ENCODE measurements at regions not wholly inside any gene's neighbourhood (a gene's known extent, or its start where the extent isn't known, plus 50 kb on each side); places are given as distances from the start of the nearest gene placed in this dataset.

DNA sequence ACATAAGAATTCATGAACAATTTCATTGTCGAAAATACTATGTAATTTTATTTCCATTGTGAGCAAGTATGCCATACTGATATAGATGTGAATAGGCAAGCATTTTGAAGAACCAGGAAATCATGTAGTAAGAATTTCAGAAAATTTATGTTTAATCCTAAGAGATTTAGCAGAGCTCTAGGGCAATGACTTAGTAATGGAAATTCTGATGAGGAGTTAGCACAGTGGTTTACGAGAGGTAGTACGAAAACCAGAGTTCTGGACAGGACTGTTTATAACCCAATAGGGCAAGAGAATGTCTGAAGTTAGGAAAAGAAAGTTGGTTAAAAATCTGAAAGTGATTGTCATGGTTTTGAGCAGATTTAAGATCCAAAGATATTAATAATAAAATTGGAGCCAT is 439.6 kb upstream of the DEPDC1 start:
- no peak for TF ChIP-seq POLR2A (IDR thresholded peaks at IDR 0.05)
- TF ChIP-seq, protein P1, sequence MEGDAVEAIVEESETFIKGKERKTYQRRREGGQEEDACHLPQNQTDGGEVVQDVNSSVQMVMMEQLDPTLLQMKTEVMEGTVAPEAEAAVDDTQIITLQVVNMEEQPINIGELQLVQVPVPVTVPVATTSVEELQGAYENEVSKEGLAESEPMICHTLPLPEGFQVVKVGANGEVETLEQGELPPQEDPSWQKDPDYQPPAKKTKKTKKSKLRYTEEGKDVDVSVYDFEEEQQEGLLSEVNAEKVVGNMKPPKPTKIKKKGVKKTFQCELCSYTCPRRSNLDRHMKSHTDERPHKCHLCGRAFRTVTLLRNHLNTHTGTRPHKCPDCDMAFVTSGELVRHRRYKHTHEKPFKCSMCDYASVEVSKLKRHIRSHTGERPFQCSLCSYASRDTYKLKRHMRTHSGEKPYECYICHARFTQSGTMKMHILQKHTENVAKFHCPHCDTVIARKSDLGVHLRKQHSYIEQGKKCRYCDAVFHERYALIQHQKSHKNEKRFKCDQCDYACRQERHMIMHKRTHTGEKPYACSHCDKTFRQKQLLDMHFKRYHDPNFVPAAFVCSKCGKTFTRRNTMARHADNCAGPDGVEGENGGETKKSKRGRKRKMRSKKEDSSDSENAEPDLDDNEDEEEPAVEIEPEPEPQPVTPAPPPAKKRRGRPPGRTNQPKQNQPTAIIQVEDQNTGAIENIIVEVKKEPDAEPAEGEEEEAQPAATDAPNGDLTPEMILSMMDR (IDR thresholded peaks at IDR 0.05 in 4 of 5, conservative IDR thresholded peaks at IDR 0.05 in 1 of 5) = no peak

Data from gastrocnemius medialis (tissue), 4 donors.